IPS-20b (cell line): ENCODE measurements at regions not wholly inside any gene's neighbourhood (a gene's known extent, or its start where the extent isn't known, plus 50 kb on each side); places are given as distances from the start of the nearest gene placed in this dataset.

Source experiments
- H3K27ac ChIP-seq: one replicate; pipeline ENCODE4 v1.5.1; 2013; ENCODE audit warnings: low read length
- H3K27me3 ChIP-seq: 2 replicates; pipeline ENCODE4 v1.6.1; 2013; ENCODE audit warnings: mild to moderate bottlenecking, low read length, inconsistent platforms; ENCODE audit not compliant: insufficient read depth
- H3K36me3 ChIP-seq: 2 replicates; pipeline ENCODE4 v1.6.1; 2013; ENCODE audit warnings: low read depth, mild to moderate bottlenecking, inconsistent platforms, low read length, moderate library complexity; ENCODE audit not compliant: insufficient read depth
- H3K4me1 ChIP-seq: 2 replicates; pipeline ENCODE4 v1.6.1; 2013; ENCODE audit warnings: mild to moderate bottlenecking, control low read depth, inconsistent platforms, low read length, moderate library complexity; ENCODE audit not compliant: insufficient read depth
- H3K4me3 ChIP-seq: 2 replicates; pipeline ENCODE4 v1.5.1; 2013; ENCODE audit warnings: mild to moderate bottlenecking, low read length, inconsistent platforms
- H3K9ac ChIP-seq: 2 replicates; pipeline ENCODE4 v1.6.1; 2013; ENCODE audit warnings: low read depth, mild to moderate bottlenecking, inconsistent platforms, low read length, moderate library complexity
- H3K9me3 ChIP-seq: 2 replicates; pipeline ENCODE4 v1.6.1; 2013; ENCODE audit warnings: mild to moderate bottlenecking, low read depth, low read length, inconsistent platforms; ENCODE audit not compliant: insufficient read depth

DNA sequence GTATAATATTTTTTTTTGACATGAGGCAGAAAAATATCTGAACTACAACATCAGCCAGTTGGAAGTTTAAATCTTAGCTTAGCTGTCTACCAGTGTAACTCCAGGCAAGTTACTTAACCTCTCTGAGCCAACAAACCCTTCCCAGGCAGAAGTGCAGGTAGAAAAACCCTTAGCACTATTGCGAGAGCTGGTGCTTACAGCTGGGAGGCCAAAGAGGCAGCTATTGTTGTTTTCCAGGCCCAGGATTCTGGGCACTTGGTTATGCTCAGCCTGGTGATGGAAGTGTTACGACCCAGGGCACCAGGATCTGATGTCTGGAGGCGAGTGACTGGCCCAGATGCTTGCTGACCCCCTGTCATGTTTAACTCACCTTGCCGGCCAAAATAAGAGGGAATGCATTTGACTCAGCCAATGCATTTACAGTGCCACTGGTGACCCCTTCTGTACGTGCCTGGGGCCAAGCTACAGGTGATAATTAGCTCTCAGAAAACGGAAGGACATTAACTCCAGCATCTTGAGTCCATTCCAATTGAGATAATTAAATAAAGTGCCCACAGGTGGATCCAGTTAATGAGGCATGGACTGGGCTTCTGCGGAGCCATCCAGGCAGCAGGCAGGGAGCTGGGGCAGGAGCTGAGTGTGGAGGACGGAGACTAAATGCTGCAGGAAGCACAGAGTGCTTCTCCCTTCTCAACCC is 126.5 kb upstream of the HABP2 start:
- Histone ChIP-seq H3K4me1 (no peaks in the 10 kb centered on the region), H3K27ac (no peak overlapping the region), H3K9ac (no peak overlapping the region), H3K36me3 (no peaks in the 10 kb centered on the region), H3K27me3 (no peaks in the 10 kb centered on the region), H3K4me3 (no peak overlapping the region), H3K9me3 (peaks cover 4% of the 10 kb centered on the region; the same call in 1 of the 2 replicates)

DNA sequence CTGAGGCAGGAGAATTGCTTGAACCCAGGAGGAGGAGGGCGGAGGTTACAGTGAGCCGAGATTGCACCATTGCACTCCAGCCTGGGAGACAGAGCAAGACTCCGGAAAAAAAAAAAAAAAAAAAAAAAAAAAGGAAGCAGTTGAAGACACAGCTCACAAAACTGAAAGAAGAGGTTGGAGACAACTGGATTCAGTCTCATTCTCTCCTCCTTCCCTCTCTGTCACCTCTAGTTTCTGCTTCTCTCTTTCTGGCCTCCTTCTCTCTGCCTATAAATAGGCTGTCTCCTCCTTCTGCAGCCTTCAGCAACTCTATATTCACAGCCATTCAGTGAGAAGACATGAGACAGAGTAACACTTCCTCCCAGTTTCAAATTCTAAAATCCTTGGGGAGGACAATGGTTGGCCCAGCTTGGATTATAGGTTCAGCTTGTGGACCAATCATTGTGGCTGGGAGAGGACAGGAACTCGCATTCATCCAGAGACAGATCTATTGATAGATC is 125.6 kb upstream of the HABP2 start:
- H3K4me1 ChIP-seq, result no peaks in the 10 kb centered on the region
- H3K36me3 ChIP-seq, result no peaks in the 10 kb centered on the region
- no peak overlapping the region for H3K27ac ChIP-seq
- H3K27me3 ChIP-seq, result no peaks in the 10 kb centered on the region
- H3K9me3 ChIP-seq, result peaks cover 4% of the 10 kb centered on the region; the same call in 1 of the 2 replicates
- H3K4me3 ChIP-seq, result no peak overlapping the region
- no peak overlapping the region for H3K9ac ChIP-seq

DNA sequence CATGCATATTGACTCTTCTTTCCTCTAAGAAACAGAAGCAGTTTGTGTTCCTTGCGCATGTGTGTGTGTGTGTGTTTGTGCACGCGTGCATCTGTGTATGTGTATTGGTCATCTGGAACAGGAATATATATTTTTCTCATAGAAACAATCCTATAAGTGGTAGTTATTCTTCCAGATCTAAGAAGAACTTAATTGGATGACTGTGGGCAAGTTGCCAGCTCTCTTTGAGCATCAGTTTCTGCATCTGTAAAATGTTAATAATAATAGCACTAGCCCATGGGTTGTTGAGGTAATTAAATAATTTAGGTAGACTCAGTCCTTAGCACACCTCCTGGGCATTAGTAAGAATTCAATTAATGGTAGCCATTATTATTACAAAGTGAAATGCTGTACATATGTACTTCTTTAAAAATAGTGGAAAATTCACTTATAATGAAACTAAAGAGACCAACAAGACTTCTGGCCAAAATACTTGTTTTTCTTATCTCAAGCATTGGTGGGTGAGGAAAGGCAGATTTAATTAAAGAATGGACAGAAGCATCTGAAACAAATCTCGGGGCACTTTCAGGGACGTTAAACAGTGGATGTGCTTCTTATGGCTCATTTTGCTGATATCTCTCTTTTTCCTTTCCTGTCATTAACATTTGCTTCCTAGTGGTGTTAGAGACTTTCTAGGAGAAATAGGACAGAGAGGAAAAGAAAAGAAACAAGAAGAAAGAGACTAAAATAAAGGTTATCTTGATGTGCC is 124.9 kb upstream of the HABP2 start:
- peaks cover 4% of the 10 kb centered on the region; the same call in 1 of the 2 replicates for H3K9me3 ChIP-seq
- no peaks in the 10 kb centered on the region for H3K27me3 ChIP-seq
- H3K4me3 ChIP-seq, result no peak overlapping the region
- no peaks in the 10 kb centered on the region for H3K36me3 ChIP-seq
- no peaks in the 10 kb centered on the region for H3K4me1 ChIP-seq
- H3K27ac ChIP-seq, result no peak overlapping the region
- no peak overlapping the region for H3K9ac ChIP-seq

DNA sequence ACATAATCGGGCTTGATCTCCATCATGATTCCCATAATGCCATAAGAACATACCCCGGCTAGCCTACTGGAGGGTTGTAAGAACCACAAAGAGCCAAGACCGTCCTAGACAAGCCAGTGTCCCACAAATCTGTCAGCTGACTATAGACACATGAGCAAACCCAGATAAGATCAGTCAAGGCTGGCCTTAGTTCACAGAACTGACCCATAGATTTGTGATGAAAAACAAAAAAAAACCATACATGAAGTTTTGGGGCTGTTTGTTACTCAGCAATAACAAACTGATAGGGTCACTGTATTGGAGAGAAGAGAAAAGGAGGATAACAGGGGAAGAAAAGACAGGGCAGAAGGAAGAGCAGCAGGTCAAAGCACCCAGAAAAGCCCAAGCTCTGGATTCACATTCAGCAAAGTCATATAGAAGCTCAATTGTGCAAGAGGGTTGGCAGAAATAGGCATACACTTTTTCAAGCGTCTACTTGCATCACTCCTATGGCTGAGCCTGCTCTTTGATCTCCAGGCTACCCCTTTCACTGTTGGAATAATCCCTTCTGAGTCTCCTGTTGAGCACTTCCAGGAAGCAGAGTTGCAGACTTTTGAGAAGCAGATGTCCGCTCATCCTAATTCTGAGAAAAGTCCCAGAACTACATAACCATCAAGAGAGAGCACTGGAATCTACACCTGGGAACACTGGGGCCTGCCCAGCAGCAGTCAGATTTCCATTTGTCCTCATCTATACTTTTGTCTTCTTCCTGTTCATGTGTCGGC is 122.0 kb upstream of the HABP2 start:
- Histone ChIP-seq H3K27ac (no peak overlapping the region), H3K4me1 (no peaks in the 10 kb centered on the region), H3K9ac (no peak overlapping the region), H3K27me3 (no peaks in the 10 kb centered on the region), H3K36me3 (no peaks in the 10 kb centered on the region), H3K4me3 (no peak overlapping the region), H3K9me3 (peaks cover 4% of the 10 kb centered on the region; the same call in 1 of the 2 replicates)

GRCh38 chr10:113431398-113432160 is 121.3 kb upstream of the HABP2 start:
- Histone ChIP-seq H3K4me3 (no peak overlapping the region), H3K9me3 (peaks cover 4% of the 10 kb centered on the region; the same call in 1 of the 2 replicates), H3K27ac (no peak overlapping the region), H3K27me3 (no peaks in the 10 kb centered on the region), H3K9ac (no peak overlapping the region), H3K36me3 (no peaks in the 10 kb centered on the region), H3K4me1 (no peaks in the 10 kb centered on the region)

GRCh38 chr10:113433711-113434110 is 119.1 kb upstream of the HABP2 start:
- Histone ChIP-seq H3K36me3 (no peaks in the 10 kb centered on the region), H3K4me1 (no peaks in the 10 kb centered on the region), H3K9me3 (peaks cover 4% of the 10 kb centered on the region; the same call in 1 of the 2 replicates), H3K4me3 (no peak overlapping the region), H3K27ac (no peak overlapping the region), H3K27me3 (no peaks in the 10 kb centered on the region), H3K9ac (no peak overlapping the region)

- H3K9me3 ChIP-seq, result peaks cover 4% of the 10 kb centered on the region; the same call in 1 of the 2 replicates
- H3K27ac ChIP-seq, result no peak overlapping the region
- H3K27me3 ChIP-seq, result no peaks in the 10 kb centered on the region
- H3K4me1 ChIP-seq, result no peaks in the 10 kb centered on the region
- no peak overlapping the region for H3K9ac ChIP-seq
- H3K36me3 ChIP-seq, result no peaks in the 10 kb centered on the region
- H3K4me3 ChIP-seq, result no peak overlapping the region
These were observed 118.5 kb upstream of the HABP2 start for GRCh38 chr10:113434315-113434714.

DNA sequence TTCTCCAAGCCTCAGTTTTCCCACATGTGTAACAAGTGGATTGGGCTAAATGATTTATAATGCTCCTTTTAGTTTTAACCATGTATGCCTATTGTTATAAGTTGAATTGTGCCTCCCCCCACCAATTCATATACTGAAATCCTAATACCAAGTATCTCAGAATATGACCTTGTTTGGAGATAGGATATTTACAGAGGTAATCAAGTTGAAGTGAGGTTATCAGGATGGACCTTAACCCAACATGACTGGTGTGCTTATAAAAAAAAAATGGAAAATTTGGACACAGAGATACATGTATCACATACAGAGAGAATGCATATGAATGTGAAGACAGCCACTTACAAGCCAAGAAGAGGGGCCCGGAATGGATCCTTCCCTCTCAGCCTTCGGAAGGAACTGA is 117.9 kb upstream of the HABP2 start:
- H3K4me3 ChIP-seq, result no peak overlapping the region
- H3K27me3 ChIP-seq, result no peaks in the 10 kb centered on the region
- H3K4me1 ChIP-seq, result no peaks in the 10 kb centered on the region
- H3K36me3 ChIP-seq, result no peaks in the 10 kb centered on the region
- no peak overlapping the region for H3K27ac ChIP-seq
- H3K9me3 ChIP-seq, result peaks cover 4% of the 10 kb centered on the region; the same call in 1 of the 2 replicates
- H3K9ac ChIP-seq, result no peak overlapping the region

- Histone ChIP-seq H3K9ac (no peak overlapping the region), H3K4me3 (no peak overlapping the region), H3K36me3 (no peaks in the 10 kb centered on the region), H3K9me3 (no peaks in the 10 kb centered on the region), H3K27ac (no peak overlapping the region), H3K4me1 (no peaks in the 10 kb centered on the region), H3K27me3 (no peaks in the 10 kb centered on the region)
These were observed 117.0 kb upstream of the HABP2 start for GRCh38 chr10:113435881-113436280.

GRCh38 chr10:113436851-113437250 is 116.0 kb upstream of the HABP2 start:
- Histone ChIP-seq H3K27ac (no peak overlapping the region), H3K9ac (no peak overlapping the region), H3K27me3 (no peaks in the 10 kb centered on the region), H3K4me3 (no peak overlapping the region), H3K36me3 (no peaks in the 10 kb centered on the region), H3K9me3 (no peaks in the 10 kb centered on the region), H3K4me1 (no peaks in the 10 kb centered on the region)

GRCh38 chr10:113438652-113439051 is 114.2 kb upstream of the HABP2 start:
- no peak overlapping the region for H3K27ac ChIP-seq
- H3K36me3 ChIP-seq, result no peaks in the 10 kb centered on the region
- H3K4me1 ChIP-seq, result no peaks in the 10 kb centered on the region
- no peaks in the 10 kb centered on the region for H3K27me3 ChIP-seq
- no peaks in the 10 kb centered on the region for H3K9me3 ChIP-seq
- H3K4me3 ChIP-seq, result no peak overlapping the region
- no peak overlapping the region for H3K9ac ChIP-seq
